Keratinocyte (primary cell): ENCODE measurements at regions not wholly inside any gene's neighbourhood (a gene's known extent, or its start where the extent isn't known, plus 50 kb on each side); places are given as distances from the start of the nearest gene placed in this dataset.

Experiments used
- DNase-seq: peaks from one replicate; pipeline ENCODE4 v3.0.0-alpha.2; 2011; ENCODE audit warnings: low read depth, missing footprints, low spot score
- FAIRE-seq: peaks from 2 replicates; lab custom pipeline; 2011; peaks lifted over from hg19 to GRCh38; lab: Jason Lieb, UNC
- H2AFZ ChIP-seq: 2 replicates; pipeline ENCODE4 v1.6.0; 2012; ENCODE audit warnings: low read length, control low read depth, inconsistent platforms; ENCODE audit not compliant: control insufficient read depth
- H3K27ac ChIP-seq: 2 replicates; pipeline ENCODE4 v1.5.1; 2011; ENCODE audit warnings: low read length; ENCODE audit not compliant: control insufficient read depth, insufficient read depth
- H3K27me3 ChIP-seq: 3 replicates; pipeline ENCODE4 v1.6.0; 2011; ENCODE audit warnings: low read length; ENCODE audit not compliant: control insufficient read depth, insufficient read depth; ENCODE audit errors: extremely low read depth
- H3K36me3 ChIP-seq, 2 experiments: 2 replicates in 1 of 2; 3 replicates in 1 of 2; pipeline ENCODE4 v1.5.1; 2011; ENCODE audit warnings: low read length in 2 of 2, mild to moderate bottlenecking in 1 of 2; ENCODE audit not compliant: control insufficient read depth in 2 of 2, insufficient read depth in 2 of 2; ENCODE audit errors: extremely low read depth in 1 of 2
- H3K4me1 ChIP-seq: 3 replicates; pipeline ENCODE4 v1.5.1; 2011; ENCODE audit warnings: low read length; ENCODE audit not compliant: control insufficient read depth, insufficient read depth; ENCODE audit errors: extremely low read depth
- H3K4me2 ChIP-seq: 3 replicates; pipeline ENCODE4 v1.6.0; 2011; ENCODE audit warnings: low read depth, low read length; ENCODE audit not compliant: control insufficient read depth, insufficient read depth; ENCODE audit errors: extremely low read depth
- H3K4me3 ChIP-seq, 3 experiments: fragments of 200-600 bp in 1 of 3; sonication (generic) in 1 of 3; 2 replicates in 2 of 3; 3 replicates in 1 of 3; pipeline ENCODE4 v1.5.1; 2011 to 2016; ENCODE audit warnings: low read length in 3 of 3, mild to moderate bottlenecking in 3 of 3, control low read depth in 2 of 3, inconsistent platforms in 1 of 3, low read depth in 1 of 3, mixed read lengths in 1 of 3, mixed run types in 1 of 3, moderate library complexity in 1 of 3; ENCODE audit not compliant: control insufficient read depth in 2 of 3, insufficient read depth in 2 of 3; ENCODE audit errors: extremely low read depth in 1 of 3
- H3K79me2 ChIP-seq: 2 replicates; pipeline ENCODE4 v1.6.0; 2012; ENCODE audit warnings: low read length; ENCODE audit not compliant: control insufficient read depth, insufficient read depth
- H3K9ac ChIP-seq: 3 replicates; pipeline ENCODE4 v1.6.0; 2011; ENCODE audit warnings: low read length; ENCODE audit not compliant: control insufficient read depth, insufficient read depth; ENCODE audit errors: extremely low read depth
- H3K9me1 ChIP-seq: 3 replicates; pipeline ENCODE4 v1.6.0; 2011; ENCODE audit warnings: low read length; ENCODE audit not compliant: control insufficient read depth, insufficient read depth; ENCODE audit errors: extremely low read depth
- H3K9me3 ChIP-seq: 2 replicates; pipeline ENCODE4 v1.5.1; 2012; ENCODE audit warnings: low read depth, low read length; ENCODE audit not compliant: control insufficient read depth
- H4K20me1 ChIP-seq: 3 replicates; pipeline ENCODE4 v1.6.0; 2011; ENCODE audit warnings: low read length; ENCODE audit not compliant: control insufficient read depth, insufficient read depth; ENCODE audit errors: extremely low read depth
- CTCF ChIP-seq, 3 experiments: IDR thresholded peaks in 1 of 3; conservative IDR thresholded peaks in 1 of 3; optimal IDR thresholded peaks in 1 of 3; 2 replicates in 2 of 3; 3 replicates in 1 of 3; pipeline versions ENCODE3 to v1.5.1; 2011; ENCODE audit warnings: low read length in 3 of 3, mild to moderate bottlenecking in 3 of 3, moderate library complexity in 2 of 3, control low read depth in 1 of 3, inconsistent platforms in 1 of 3; ENCODE audit not compliant: insufficient read depth in 2 of 3; ENCODE audit errors: extremely low read depth in 1 of 3
- EZH2 ChIP-seq: IDR thresholded peaks from one replicate; pipeline ENCODE4 v1.6.1; 2012; ENCODE audit warnings: inconsistent platforms, mild to moderate bottlenecking, low read length, moderate library complexity
- dilution Hi-C: fragments of 300-500 bp; cut with MboI; formaldehyde crosslinking; loops from one replicate; pipeline ENCODE4 v1.7.0; 2020; ENCODE audit warnings: low sequenced_read_pairs; ENCODE audit not compliant: extremely low pct_ligation_motif_present

GRCh38 chr2:228878138-228878537, 392.9 kb downstream of the PID1 start:
- Histone ChIP-seq H2AFZ (no peak overlapping the region), H3K36me3 (no peaks in the 10 kb centered on the region), H3K4me3 (no peak overlapping the region), H3K27ac (no peak overlapping the region), H3K4me1 (no peaks in the 10 kb centered on the region), H4K20me1 (no peaks in the 10 kb centered on the region), H3K9me1 (no peaks in the 10 kb centered on the region), H3K79me2 (no peaks in the 10 kb centered on the region), H3K9me3 (no peaks in the 10 kb centered on the region), H3K4me2 (no peak overlapping the region), H3K9ac (no peak overlapping the region), H3K27me3 (no peaks in the 10 kb centered on the region)
- dilution Hi-C loops = no loop called here
- no peak for TF ChIP-seq CTCF (optimal IDR thresholded peaks at IDR 0.05 in 1 of 3, IDR thresholded peaks at IDR 0.05 in 1 of 3, conservative IDR thresholded peaks at IDR 0.05 in 1 of 3; ENCODE audit: extremely low read depth in 1 of 3, insufficient read depth in 2 of 3, low read length in 3 of 3)
- TF ChIP-seq EZH2 = no peak
- no peak for DNase-seq
- FAIRE-seq = no peak

- H2AFZ ChIP-seq = no peak overlapping the region
- no peaks in the 10 kb centered on the region for H3K79me2 ChIP-seq
- no peaks in the 10 kb centered on the region for H3K36me3 ChIP-seq
- no peaks in the 10 kb centered on the region for H4K20me1 ChIP-seq
- no peak overlapping the region for H3K9ac ChIP-seq
- no peak overlapping the region for H3K4me2 ChIP-seq
- no peaks in the 10 kb centered on the region for H3K9me1 ChIP-seq
- no peak overlapping the region for H3K4me3 ChIP-seq
- dilution Hi-C loops = no loop called here
- DNase-seq = no peak
- H3K27ac ChIP-seq = no peak overlapping the region
- H3K9me3 ChIP-seq = no peaks in the 10 kb centered on the region
- no peaks in the 10 kb centered on the region for H3K27me3 ChIP-seq
- FAIRE-seq = no peak
- H3K4me1 ChIP-seq = no peaks in the 10 kb centered on the region
- TF ChIP-seq CTCF (optimal IDR thresholded peaks at IDR 0.05 in 1 of 3, IDR thresholded peaks at IDR 0.05 in 1 of 3, conservative IDR thresholded peaks at IDR 0.05 in 1 of 3; ENCODE audit: extremely low read depth in 1 of 3, insufficient read depth in 2 of 3, low read length in 3 of 3) = no peak
- TF ChIP-seq EZH2 = no peak
These were observed 394.8 kb downstream of the PID1 start for GRCh38 chr2:228876276-228876675.
